Left cardiac atrium (tissue), 4 donors: ENCODE measurements at regions not wholly inside any gene's neighbourhood (a gene's known extent, or its start where the extent isn't known, plus 50 kb on each side); places are given as distances from the start of the nearest gene placed in this dataset.
"Not testable (repeated sequence)": the region's sequence is repeated elsewhere in the genome, so short reads cannot be mapped to it uniquely, and the experiment has no call there.

Source experiments
- ATAC-seq, 2 donors: fragments of 200-7000 bp; cut with Tn5 transposase; one replicate each; pipeline ENCODE4 v1.9.1; 2020; ENCODE audit warnings: mild to moderate bottlenecking in 2 of 2, moderate library complexity in 2 of 2
- DNase-seq: peaks from one replicate; pipeline ENCODE4 v3.0.0-alpha.2; 2020
- intact Hi-C, 2 donors: fragments of 100-400 bp; cut with DNase I; formaldehyde crosslinking; loops; one replicate each; pipeline versions ENCODE4 v1.14.1 to v1.15.1; 2022 to 2023
- donor health status: DM: no; HTN: yes; CAD: no.
- donor health status: DM: no; HTN: yes; CAD: no; lungs with severe emphysema.
- donor health status: DM: yes; HTN: yes; CAD: no.
- donor health status: Dilated cardiomyopathy.

- no peak for ATAC-seq
- DNase-seq = no peak
- intact Hi-C loops = no loop called here
These were observed 93.7 kb upstream of the MAGI2 start for GRCh38 chr7:79547132-79547531.

- DNase-seq (no peak), ATAC-seq (no peak)
- intact Hi-C loops = no loop called here
These were observed 87.1 kb upstream of the MAGI2 start for GRCh38 chr7:79540592-79540991.

DNA sequence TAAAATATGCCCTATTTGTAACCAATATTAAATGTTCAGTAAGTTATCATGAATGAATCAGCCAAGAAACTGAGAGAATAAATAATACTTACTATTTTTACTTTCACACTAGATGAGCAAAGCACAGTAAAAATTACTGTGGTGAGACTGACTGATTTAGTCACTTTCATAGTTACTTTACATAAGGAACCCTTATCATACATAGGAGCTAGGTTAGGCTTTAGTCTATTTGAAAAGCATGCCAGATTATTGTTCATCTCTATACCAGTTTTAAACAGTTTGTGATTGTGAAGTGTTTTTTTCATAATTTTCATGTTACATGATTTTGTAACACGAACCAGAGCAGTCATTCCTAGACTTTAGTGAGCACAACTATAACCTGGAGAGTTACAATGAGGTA, 80.7 kb upstream of the MAGI2 start:
- intact Hi-C loops = no loop called here
- ATAC-seq (no peak), DNase-seq (no peak)

DNA sequence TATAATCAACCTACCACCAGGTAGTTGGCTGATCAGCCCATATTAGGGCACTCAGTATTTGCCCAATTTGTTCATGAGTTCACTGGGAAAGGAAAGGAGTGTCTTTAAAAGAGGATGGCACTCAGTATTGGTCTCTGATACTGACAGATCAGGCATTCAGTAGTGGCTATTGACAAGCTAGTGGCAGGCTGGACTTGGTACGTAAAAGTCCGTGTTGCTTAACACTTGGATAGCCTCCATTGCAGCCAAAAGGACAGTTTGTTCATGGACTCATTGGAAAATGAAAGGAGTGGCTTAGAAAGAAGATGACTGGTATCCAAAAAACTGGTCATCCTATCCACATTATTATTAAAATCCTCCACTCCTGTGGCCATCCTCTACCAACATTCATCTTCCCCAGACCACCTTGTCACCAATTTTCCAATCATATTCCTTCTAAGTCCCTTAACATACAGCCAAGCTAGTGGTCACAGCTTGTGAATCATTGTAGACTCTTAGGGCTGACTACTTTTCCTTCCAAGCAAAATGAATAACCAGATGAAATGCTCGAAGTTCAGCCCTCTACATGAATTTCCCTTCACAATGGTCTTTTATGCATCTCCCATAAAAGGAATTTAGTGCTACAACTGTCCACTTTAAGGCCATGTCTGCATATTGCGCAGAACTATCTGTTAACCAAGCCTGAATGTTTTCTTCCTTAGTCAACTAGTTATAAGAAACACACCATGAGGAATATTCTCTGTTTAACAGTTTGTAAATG, 78.6 kb upstream of the MAGI2 start:
- intact Hi-C loops = no loop called here
- no peak for ATAC-seq
- DNase-seq = no peak

- intact Hi-C loops = no loop called here
- no peak for ATAC-seq
- DNase-seq = no peak
These were observed 77.6 kb upstream of the MAGI2 start for GRCh38 chr7:79531116-79531515.

DNA sequence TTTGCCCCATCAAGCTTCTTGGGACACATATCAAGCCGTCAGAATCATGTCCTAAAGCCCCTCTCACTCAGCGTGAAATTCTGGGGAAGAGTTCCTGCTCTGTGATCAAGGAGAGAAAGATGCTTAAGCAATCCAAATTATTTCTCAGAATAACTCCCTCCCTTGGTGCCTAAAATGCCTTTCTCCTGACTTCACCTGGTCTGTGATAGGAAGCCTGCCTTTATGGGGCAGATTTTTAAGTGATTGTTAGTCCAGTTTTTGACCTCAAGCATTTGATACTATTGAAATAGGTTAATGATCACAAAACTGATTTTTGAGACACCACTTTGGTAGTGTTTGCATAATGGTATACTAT, 76.4 kb upstream of the MAGI2 start:
- intact Hi-C loops = no loop called here
- DNase-seq (no peak), ATAC-seq (peak in 1 of 2 donors; percentile 58)

DNA sequence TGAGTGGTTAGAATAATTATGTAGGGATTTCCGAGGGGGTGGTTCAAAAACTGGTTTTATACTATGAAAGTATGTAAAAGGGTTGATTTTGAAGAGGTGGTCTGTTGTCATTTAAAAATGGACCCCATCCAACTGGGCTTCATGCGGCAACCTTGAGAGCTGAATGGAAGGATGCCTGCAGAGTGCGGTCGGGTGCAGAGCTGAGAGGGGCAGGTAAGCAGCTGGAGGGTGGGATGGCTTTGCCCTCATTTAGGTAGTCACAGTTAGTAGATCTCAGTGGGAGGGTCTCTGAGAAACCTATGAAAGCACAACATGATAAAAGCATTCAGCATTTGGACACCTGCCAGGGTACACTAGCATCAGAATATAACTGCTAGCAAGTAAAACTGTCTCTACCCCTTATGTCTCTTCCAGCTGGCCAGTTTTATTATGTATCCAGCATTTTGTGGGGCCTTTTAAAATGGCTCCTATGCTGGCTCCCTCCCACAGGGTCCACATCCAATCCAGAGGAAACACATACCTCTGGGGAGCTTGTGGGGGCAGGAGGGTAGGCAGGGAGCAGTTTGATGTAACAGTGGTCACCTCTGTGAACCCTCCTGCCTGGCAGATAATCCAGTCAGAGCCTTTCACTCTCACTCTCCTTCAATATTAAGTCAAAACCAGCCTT, 75.9 kb upstream of the MAGI2 start:
- DNase-seq (no peak), ATAC-seq (peak in 1 of 2 donors; percentile 38)
- intact Hi-C loops = no loop called here

DNA sequence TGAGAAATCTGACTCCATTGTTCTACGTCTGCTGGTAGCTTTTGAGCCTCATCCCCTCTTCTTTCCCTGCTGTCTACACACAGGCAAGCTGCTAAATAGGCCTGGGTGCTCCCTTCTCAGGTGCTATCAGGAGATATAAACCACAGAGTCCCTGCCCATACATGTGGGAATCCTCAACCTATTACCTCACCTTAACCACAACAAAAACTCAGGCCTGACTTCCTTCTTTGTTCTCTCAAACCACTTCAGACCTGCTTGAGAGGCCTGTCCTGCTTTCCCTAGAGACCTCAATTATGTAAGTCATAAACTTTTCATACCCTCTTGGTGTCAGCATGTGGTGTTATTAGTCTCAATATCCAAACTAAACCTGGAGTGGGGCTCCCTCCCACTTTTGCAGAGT, 75.0 kb upstream of the MAGI2 start:
- DNase-seq (no peak), ATAC-seq (no peak)
- intact Hi-C loops = no loop called here

DNA sequence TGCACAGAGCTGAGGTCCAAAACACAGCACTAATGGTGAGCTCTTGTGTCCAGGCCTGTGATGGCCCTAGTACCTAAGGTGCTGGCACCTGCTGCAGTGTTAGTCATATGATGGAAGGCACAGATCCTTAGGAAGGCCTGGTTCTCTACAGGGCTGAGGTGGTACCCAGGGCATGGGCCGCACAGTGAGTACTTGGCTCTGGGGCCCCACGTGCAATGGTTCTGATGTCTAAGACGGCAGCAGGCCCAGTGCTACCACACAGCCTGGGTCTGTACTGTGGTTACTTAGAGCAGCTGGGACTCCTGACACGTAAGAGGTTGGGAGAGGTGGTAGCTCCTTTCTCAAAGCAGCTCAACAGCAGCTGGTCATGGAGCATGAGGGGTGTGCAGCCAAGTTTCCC, 70.6 kb upstream of the MAGI2 start:
- DNase-seq (no peak), ATAC-seq (no peak)

DNA sequence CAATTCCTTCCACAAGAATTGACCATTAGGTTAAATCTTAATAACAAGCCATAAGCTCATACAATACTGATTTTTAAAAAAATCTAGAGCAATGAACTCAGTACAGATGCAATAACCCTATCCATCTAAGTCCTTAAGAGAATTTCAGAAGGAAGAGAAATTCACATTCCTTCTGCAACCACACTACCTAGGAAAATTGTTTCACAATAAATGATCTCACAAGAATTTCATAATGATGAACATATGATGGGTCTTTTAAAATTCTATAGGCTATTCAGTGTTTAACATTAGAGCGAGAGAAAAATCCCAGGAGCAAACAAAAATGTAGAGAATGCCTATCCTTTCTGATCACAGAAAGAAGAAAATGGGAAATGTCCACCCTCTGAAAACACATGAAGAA, 70.0 kb upstream of the MAGI2 start:
- no peak for ATAC-seq
- no peak for DNase-seq
- intact Hi-C loops = no loop called here

More for the DNA sequence above, 70.6 kb upstream of the MAGI2 start:
- intact Hi-C loops = no loop called here

DNA sequence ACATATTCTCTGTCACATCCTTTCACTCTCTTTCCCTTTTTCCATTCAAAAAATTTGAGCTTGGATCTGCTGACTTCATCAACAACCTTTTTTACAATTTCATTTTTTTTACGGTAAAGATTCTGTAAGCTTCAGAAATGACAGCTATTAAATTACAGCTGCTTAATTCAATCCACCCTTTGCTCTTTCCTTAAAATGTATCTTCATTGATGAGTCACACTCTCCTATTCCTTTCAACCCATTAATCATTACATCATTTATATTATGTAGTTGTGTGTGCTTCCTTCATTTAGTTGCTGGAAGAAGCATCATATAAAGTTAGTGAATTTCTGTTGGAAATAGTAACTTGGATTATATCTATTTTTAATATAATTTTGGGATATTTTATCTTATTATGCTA, 67.1 kb upstream of the MAGI2 start:
- ATAC-seq = no peak
- intact Hi-C loops = no loop called here

GRCh38 chr7:79515358-79515757, 61.9 kb upstream of the MAGI2 start:
- no peak for ATAC-seq
- no peak for DNase-seq
- intact Hi-C loops = no loop called here

More for the DNA sequence above, 67.1 kb upstream of the MAGI2 start:
- no peak for DNase-seq

DNA sequence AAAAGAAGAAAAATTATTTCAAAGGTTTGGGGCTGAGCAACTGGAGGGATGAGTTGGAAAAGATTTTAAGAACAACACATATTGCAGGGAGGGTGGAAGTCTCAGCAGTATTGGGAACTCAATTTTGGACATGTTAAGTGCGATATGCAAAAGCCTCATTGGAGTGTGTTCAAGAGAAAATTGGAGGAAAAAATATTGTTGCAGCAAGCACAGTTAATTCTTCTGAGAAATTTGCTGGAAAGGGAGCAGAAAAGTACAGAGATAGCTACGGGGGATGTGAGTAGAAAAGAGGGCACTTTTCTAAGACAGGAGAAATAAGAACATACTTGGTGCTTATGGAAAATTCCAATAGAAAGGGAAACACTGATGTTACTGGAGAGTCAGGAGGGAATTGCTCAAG, 59.8 kb upstream of the MAGI2 start:
- intact Hi-C loops = no loop called here
- DNase-seq = no peak
- ATAC-seq = no peak

- DNase-seq (no peak), ATAC-seq (no peak)
- intact Hi-C loops = no loop called here
These were observed 58.8 kb upstream of the MAGI2 start for GRCh38 chr7:79512261-79512660.

DNA sequence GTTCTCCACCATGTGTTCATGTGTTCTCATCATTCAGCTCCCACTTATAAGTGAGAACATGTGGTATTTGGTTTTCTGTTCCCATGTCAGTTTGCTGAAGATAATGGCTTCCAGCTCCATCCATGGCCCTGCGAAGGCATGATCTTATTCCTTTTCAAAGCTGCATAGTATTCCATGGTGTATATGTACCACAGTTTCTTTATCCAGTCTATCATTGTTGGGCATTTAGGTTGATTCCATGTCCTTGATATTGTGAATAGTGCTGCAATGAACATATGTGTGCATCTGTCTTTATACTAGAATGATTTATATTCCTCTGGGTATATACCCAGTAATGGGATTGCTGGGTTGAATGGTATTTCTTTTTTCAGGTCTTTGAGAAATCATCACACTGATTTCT, 57.6 kb upstream of the MAGI2 start:
- DNase-seq, ATAC-seq, intact Hi-C loops: not testable (repeated sequence)

- intact Hi-C loops = no loop called here
- ATAC-seq (no peak), DNase-seq (no peak)
These were observed 53.7 kb upstream of the MAGI2 start for GRCh38 chr7:79507131-79507530.

DNA sequence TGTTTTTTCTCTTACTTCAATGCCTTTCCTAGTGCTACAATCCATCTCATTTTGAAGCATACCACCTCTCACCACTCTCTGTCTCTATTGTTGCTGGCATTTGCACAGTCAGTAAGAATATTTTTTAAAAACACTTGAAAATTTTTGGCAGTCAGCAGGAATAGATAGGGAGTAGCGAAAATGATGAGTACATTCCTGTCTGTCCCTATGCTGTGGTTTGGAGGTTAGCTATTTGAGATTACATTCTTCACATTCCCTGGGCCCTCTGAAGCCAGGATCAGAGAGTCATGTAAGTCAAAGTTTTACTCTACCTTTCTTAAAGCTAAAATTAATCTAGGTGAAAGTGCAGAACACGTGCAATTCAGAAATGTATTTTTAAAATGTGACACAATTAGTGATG, 53.0 kb upstream of the MAGI2 start:
- no peak for DNase-seq
- intact Hi-C loops = no loop called here
- peak; percentile 82 to 85 for ATAC-seq

- ATAC-seq = peak; percentile 61 to 88
- intact Hi-C loops = no loop called here
- no peak for DNase-seq
These were observed 51.3 kb upstream of the MAGI2 start for GRCh38 chr7:79504607-79505389.
